SKM-1 treated with dmso at 0.1 percent for 144 hours (cell line): ENCODE measurements at regions not wholly inside any gene's neighbourhood (a gene's known extent, or its start where the extent isn't known, plus 50 kb on each side); places are given as distances from the start of the nearest gene placed in this dataset.

Experiments used
- DNase-seq: peaks from one replicate; lab custom pipeline; 2025; ENCODE audit not compliant: unreplicated experiment; lab: John Stamatoyannopoulos, UW

DNA sequence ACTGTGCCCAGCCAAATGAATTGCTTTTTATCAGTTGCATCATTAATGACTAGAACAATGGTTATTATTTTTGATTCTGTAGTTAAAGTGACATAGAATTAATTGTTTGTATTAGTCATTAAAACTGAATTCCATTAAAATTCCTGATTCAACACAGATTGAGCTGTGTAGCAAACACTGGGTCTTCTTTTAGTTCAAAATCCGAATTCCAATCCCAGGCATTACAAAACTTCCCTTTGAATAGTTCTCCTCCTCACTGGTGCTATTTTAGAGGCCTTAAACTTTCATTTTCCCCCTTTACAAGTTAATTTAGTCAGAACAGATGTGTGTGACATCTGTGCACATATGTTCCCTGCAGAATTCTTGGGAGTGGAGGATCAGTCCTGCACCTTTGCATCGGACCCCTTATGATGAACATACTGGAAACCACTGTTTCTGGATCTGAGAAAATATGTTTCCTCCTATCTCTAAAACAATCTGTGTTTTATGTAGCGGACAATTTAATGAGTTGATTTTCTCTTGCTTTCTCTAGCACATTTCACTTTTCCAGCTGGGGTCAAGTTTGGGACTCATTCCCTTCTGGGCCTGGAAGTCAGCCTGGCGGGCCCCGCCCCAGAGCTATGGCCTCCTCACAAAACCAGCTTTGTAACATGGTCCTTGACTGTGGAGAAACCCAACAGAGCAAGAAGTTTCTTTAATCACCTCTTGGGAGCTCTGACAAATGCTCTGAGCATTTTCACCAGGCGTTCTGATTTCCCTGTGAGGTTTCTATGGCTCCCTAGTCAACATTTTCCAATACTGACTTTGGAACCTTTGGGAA is 87.9 kb upstream of the MAMDC2 start:
- no peak for DNase-seq

DNA sequence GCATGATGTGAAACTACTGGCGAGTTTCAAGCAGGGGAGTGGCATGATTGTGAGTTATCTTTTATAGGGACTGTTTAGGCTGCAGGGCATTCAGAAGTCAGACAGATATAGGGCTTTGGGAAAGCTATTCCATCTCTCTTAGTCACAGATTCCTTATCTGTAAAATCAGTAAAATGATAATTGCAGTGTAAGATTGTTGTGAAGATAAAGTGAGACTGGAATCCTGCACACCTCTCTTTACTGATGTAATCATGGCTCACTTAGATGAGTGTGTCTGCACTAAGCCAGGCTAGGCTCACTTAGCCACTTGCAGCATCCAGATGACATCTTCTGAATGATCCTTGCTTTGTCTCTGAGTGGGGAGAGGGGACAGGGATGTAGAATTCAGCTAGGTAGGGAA is 81.8 kb upstream of the MAMDC2 start:
- DNase-seq: no peak

DNA sequence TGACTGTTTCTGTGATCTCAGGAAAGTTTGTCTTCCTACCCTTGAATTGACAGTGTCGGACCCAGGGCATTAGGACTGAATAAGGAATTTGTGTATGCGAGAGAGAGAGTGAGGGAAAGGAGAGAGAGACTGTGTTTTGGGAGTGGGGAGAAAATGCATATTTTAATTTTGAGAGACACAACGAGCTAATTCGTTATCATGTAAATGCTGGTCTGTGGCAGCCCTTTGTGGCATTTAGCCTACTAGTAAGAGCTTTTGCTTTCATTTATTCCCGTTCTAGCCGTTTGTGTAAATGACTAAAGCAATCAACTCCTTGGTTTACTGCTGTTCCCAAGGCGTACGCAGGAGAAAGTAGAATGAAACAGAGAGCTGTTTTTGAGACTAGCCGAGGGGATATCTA is 79.8 kb upstream of the MAMDC2 start:
- DNase-seq: no peak

DNA sequence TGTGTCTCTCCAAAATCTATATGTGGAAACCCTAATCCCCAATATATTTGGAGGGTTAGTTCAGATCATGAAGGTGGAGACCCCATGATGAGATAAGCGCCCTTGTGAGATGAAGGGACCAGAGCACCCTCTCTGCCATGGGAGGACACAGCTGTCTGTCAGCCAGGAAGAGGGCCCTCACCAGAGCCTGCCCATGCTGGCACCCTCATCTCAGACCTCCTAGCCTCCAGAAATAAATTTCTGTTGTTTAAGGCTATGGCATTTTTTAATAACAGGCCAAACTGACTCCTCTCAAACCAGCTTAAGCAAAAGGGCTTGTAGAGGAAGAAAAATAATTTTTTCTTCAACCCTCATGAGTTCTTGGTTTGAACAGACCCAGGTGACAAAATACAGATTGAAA is 79.2 kb upstream of the MAMDC2 start:
- DNase-seq: no peak

DNA sequence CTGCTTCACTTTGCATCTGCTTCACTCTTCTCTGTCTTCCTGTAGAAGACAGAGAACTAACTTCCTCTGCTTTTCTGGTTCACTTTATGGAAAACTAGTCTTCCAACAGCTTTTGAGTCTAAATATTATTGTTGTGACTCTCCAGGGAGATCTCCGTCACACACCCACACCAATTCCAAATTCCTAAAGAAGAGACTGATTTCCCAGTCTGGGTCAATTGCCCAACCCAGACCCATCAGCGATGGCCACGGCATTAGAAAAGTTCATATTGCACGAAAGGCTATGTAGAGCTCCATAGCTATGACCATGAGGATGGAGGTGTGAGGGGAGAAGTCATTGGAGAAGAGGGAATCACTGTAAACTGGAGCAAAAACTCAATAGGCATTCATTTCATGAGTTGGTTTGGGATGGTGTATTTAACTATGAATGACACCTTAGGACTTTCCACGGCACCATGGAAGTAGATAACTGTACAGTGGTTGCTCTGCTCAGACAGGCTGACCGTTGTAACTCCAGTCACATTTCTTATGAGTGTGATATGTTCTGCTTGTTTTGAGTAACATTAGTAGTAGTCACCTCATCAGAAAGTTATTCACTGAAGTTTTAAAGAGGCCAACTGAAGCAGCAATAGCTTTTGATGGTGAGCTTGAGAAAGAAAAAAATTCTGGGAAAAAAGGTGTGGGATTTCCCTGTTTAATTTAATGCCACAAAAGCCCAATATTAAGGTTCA is 78.1 kb upstream of the MAMDC2 start:
- no peak for DNase-seq

DNA sequence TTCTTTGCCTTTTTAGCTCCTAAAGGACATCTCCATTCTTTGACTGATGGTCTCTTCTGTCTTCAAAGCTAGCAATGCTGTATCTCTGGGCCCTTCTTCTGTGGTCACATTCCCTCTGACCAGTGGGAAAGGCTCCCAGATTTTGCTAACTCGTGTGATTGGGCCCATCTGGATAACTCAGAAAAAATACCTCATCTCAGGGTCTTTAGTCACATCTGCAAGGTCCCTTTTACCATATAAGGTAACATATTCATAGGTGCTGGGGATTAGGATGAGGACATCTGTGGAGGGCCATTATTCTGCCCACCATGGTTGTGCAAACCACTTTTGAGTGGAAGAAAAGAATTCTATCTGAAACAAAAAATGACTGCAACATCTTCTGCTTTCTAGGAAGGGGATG is 76.3 kb upstream of the MAMDC2 start:
- DNase-seq: no peak

DNA sequence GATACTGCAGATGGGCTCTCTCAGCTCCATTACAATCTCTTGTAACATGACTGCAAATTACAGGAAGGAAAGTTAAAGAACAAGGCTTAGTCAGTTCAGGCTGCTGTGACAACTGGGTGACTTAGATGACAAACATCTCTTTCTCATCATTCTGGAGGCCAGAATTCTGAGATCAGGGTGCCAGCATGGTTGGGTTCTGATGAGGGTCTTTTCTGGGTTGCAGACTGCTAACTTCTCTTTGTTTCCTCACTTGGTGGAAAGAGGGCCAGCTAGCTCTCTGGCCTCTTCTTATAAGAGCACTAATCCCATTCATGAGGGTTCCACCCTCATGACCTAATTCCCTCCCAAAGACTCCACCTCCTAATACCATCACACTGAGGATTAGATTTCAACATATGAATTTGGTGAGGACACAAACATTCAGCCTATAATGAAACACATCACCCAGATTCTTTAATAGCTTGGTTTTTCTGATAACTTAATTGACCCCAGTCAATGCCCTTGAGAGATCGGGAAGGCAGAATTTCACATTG is 73.6 kb upstream of the MAMDC2 start:
- no peak for DNase-seq

DNA sequence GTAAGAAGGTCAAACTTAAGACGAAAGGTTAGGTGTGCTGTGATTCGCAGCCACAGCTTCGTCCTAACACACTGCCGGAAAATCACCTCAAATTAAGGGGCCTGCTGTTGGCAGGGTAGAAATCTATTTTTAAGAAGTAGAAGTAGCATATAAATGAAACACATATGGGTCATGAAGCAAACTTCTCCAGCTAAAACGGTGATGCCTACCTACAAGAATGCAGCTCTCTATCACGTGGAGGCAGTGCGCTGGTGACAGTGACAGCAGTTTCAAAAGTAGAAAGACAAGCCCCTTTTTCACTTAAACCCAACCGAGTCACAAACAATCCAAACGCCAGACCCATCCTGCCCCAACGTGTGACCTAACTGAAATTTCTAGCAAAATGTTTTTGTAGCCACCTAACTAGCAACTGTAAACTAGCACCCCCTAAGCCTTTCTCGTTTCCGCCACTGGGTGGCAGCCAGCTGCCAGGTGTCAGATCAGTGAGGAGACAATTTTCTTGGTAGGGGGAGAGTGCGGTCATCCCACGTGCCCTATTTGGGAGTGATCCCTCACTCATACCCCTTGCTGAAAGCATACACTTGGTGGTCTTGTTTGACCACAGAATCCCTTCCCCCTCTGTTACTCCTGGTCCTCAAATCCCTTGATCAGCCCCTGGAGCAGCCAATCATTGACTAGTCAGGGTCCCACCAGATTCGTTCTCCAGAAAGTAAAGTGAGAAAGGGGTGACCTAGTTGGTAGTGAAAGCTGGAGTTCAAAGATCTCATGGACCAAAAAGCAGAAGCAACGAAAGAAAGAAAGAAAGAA is 71.8 kb upstream of the MAMDC2 start:
- DNase-seq: peak; percentile 4

DNA sequence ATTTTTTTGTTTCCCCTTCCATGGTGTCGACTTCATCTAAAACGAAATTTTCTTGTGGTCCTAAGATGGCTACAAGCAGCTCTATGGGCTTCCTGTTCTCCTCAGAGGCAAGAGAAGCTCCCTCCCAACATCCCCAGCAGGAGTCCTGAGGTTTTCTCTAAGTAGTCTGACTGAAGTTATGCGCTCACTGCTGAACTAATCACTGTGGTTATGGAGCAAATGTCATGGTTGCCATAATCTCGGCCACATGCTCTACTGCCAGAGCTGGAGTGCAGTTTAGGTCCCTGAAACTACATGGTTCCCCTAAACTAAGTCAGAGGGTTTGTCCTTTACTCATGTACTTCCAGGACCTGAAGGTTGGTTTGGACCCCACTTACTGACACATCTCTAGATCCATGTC is 68.0 kb upstream of the MAMDC2 start:
- no peak for DNase-seq

DNA sequence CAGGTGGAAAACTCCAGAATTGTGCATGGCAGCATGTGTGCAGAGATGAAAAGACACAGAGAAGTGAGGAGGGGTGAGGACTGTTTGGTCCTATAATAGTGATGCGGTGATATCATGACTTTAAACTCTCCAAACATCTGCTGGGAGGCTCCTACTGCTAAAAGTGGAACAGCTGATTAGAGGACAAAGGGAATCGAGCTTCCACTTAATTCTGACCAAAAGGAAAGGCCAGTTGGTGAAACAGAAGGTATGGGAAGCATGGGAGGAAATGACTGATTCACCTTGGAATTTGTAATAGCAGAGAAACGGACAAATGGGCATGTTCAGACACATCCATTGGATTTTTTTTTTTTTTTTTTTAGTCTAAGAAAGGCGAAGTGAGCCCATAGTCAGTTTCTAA is 67.5 kb upstream of the MAMDC2 start:
- DNase-seq: no peak

DNA sequence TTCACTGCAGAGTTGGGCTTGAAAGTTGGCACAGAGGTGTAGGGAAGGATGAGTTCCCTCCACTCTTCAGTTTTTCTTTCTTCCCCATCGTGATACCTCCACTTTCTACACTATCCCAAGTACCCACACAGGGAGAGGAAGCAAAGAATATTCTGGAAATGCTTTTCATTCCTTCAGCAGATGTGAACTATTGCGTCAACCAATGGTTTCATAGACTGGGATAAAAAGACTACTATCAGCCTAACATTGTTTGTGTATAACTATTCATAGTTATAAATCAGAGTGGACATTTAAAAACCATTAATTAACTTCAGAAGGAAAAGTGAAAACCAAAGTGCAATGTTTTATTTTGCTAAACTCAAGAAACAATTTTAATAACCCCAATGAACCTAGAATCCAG is 63.6 kb upstream of the MAMDC2 start:
- no peak for DNase-seq

DNA sequence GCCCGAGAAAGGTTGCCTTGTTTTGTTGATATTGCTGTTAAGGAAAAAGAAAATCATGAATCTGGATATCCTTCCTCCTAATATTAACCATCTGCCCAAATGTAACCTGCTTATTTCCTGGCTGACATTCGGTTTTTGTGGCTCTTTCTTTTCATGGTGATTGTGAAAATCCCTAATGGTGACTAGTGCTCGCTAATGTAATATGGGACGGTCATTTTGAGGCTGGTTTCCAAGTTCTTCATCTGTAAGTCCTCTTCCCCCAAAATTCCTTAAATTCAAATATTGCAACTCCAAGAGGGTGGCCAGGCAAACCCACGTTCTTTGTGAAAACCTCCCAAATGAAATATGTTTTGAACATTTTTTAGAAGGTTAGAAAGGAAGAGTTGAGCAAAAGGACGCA is 63.1 kb upstream of the MAMDC2 start:
- no peak for DNase-seq

DNA sequence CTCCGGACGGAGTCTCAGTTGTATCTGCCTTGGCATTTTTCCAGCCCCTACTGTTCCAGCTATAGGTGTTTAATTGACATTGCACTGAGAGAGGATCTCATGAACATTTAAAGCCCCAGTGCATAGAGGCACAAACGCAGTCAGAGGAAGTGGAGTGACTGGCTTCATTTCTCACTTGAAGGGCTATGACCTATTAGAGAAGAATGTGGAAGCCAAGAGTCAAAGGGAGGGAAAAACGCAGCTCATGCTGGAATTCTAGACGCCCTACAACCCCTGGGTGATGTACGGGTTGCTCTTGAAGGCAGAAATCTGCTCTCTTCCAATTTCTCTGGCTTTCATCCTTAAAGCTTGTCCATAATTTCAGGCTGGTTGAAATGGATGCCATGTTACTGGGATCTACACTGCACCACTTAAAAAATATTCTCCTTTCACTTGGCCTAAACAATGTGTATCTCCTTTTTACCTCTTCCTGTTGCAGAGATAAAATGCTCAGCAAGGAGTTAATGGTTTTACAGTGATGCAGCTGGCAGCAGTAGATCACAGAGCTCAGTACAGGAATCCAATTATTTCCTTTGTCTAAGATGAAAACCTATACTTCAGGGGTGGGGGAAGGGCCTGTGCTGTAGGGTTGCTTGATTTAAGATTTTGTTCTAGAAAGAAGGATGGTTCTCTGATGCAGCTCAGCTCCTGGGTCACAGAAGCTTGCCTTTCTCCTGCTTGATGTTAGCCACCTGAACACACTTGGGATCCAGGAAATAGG is 61.8 kb upstream of the MAMDC2 start:
- no peak for DNase-seq

DNA sequence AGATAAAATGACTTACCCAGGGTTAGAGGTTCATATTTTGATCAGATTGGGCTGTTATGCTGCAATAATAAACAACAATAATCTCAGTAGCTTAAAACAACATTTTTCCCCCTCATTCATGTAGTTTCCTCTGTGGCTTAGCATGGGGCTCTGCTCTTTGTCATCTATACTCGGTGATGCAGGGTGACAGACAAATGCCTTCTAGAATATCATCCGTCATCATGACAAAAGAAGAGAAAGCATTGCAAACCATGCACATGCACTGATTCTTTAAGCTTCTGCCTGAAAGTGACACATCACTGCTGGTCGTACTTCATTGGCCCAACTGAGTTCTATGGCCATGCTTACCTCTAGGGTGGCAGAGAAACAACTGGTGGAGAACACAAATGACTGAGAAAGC is 58.8 kb upstream of the MAMDC2 start:
- no peak for DNase-seq

DNA sequence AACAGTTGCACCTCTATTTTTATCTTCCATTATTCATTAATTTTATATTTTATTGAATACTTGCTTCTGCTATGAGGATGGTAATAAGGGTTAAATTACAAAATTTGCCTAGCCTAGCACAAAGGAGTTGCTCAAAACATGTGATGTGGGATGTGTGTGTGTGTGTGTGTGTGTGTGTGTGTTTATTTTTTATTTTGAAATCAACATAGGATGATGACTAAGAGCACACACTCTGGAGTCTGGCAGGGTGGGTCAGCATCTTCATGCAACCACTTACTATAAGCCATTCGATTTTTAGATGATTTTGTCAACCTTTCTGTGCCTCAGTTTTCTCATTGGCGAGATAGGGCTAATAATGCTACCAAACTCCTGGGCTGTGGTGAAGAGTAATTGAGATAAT is 57.7 kb upstream of the MAMDC2 start:
- DNase-seq: no peak

DNA sequence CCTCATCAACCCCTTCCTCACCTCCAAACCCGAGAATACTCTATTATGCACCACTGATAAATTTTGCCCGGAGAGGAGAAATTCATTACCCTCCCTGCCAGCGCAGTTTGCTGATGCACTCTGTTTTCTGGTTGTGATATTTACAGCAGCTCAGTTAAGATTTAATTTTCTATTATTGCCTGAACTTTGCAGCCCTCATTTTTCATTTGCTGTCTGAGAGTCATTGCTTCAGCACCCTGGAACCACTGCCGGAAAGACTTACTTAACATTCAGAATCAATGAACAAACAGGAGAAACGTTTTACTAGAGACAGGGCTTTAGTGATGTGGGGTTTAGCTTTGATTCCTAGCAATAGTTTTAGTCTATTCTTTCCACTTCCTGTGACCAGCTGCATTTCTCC is 56.7 kb upstream of the MAMDC2 start:
- no peak for DNase-seq

DNA sequence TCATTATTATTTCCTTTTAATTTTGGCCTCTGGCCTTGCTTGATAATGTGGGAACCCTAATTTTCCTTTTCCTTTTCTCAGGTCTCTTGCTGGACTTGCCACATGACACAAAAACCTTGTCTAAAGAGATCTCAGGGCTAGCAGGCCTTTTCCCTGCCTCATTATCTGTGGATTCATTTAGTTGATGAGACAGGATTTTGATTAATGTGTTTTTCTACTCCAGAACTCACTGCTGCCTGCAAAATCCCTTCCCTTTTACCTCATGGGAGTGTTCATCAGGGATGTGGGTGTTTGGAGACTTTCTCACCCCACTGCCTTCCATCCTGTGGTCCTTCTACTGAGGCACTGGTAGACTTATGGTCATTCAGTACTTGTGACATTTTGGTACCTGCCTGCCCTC is 56.2 kb upstream of the MAMDC2 start:
- DNase-seq: no peak

DNA sequence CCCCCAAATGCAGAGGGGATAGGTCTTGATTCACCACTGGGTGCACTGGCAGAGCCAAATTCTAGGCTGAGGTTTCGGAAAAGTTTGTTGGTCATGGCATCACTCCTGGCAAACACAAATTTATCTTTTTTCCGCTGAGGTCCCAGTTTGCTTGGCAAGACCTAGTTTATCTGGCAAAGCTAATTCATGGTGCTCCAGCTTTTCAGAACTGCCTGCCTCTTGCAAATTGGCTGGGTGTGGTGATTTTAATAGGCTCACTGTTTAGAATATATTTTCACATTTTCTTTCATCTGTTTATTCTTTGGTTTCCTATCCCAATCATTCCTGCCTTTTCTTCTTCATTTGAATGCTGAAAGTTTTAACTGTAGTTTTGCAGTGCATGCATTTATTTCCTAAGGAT is 50.5 kb upstream of the MAMDC2 start:
- no peak for DNase-seq
